ENCODE measurements at regions not wholly inside any gene's neighbourhood (a gene's known extent, or its start where the extent isn't known, plus 50 kb on each side); places are given as distances from the start of the nearest gene placed in this dataset.

DNA sequence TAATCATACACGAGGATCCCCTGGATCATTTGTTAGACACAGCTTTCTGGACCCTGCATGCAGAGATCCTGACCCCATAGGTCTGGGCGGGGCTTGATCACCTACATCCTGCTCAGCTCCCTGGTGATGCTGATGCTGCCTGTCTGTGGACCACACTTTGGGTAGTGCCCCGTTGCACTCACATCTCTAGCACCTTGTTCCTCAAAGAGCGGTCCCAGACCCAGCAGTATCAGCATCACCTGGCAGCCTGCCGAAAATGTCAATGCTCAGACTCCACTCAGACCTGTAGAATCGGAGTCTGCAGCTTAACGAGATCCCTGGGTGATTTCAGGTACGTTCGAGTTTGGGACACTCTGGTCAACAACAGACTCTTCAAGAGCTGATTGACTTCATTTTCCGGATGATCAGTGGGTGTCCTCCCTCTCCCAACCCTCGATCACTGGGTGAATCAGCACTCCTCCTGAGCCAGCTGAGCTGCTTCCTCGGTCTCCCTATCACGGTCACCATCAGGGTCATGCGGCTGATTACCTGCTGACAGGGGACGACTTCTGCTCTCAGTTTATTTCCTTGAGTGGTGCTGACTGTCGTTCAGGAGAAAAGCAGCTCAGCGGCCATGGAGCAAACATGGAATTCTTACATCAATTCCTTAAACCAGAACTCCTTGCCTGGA is 150.6 kb upstream of the RAB12 start:
- no peak for DNase-seq

DNA sequence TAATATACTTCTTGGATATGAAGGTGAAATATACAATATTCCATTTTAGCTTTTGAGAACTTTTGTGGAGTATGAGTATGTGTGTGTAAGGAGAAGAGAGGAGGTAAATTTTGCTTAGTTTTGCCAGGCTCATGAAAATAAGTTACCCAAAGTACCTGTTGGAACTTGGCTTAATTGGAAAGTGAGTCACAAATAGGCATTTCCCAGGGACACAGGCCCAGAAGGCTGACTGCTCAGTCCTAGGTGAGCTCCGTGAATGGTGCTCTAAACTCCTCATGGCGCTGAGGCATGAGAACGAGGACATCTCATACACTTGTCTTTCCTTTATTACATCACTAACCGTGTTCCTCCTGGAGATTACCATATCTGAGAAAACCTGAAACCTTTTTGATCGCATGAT is 148.5 kb upstream of the RAB12 start:
- DNase-seq = no peak

DNA sequence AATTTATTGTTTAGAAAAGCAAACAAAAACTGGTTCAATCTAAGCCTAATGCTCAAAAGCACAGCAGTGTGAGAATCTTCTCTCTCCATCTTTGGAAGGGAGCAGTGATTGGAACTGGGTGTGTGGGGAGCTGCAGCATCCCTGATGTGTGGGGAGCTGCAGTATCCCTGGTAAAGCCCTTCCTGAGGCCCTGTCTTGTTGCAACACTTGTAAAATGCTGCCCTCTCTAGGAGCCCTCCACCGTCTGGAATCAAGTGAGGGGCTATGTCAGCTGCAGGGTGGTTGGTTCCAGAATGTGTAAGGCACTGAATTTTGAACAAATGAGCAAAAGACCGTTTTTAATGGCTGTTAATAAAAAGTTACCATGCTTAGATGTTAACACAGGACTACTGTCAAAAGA is 147.7 kb upstream of the RAB12 start:
- no peak for DNase-seq

DNA sequence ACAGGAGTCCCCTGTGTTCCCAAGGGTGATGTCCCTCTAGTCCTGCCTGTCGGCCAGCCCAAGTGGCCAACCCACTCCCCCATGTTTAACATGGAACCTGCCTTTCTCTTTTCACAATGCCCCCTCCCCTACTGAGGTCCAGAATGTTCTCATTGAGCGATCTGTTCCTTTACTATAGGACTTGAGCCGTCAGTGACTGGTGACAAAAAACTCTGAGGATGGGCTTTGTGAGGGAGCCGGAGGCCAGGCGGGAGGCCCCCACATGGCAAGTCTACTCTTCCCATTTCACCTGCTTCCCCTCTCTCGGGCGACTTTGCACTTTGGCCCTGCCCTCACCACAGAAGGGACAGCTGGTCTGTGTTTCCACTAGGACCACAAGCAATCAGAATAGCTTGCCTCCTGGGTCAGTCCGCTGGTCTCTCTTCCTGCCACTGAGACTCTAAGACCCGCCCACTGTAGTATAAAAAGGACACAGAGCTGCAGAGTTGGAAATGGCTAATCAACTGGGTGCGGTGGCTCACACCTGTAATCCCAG is 146.5 kb upstream of the RAB12 start:
- DNase-seq = no peak

DNA sequence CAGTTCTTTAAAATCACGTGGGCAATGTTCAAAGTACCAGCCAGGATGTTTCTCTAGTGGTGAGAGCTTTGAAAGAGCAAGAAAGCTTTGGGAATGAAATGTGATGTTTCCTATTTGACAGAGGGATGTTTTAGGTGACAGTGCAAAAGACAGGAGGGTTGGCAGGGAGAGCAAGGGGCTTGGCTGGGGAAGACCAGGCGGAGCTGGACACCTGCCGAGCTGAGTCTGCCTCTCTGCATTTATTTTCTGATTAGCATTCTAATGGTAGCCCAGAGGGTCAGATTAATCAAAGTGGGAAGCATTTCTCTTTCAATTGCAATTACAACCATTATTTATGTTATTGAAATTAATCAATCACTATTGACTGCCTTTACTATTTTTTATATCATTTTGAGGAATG is 145.4 kb upstream of the RAB12 start:
- no peak for DNase-seq

DNA sequence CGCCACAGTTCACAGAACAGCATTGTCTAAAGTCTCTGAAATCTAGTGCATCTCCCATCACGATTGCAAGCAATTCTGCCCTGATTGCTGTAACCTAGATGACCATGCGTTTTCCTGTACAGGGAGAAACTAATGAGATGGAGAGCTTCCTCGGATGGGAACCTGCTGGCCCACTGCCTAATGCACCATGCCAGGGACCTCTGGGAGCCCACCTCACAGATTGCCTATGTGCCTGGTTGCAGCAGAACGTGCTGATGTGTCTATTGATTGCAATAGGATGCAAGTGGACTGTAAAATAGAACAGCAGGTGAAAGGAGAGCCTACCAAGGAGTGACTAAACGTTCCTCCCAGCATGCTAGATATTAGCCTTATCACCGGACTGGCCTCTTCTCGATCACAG is 141.0 kb upstream of the RAB12 start:
- no peak for DNase-seq

DNA sequence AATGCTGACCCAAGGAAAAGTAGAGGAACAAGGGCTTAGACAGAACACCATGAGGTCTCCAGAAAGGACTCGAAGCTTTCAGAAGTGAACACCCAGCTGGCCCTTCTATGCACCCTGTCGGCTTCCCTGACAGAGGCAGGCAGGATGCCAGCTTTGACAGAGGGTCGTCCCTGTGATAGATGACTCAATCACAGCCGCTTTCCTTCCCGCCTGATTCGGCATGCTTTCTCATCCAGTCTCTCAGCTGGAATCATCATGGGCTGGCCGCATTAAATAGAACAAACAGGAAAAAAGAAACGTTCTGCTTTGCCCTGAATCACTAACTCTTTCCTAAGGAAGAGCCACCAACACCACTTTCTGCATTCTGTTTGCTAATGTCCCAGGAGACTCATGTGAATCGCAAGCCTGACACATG is 140.3 kb upstream of the RAB12 start:
- DNase-seq = peak; percentile 53

DNA sequence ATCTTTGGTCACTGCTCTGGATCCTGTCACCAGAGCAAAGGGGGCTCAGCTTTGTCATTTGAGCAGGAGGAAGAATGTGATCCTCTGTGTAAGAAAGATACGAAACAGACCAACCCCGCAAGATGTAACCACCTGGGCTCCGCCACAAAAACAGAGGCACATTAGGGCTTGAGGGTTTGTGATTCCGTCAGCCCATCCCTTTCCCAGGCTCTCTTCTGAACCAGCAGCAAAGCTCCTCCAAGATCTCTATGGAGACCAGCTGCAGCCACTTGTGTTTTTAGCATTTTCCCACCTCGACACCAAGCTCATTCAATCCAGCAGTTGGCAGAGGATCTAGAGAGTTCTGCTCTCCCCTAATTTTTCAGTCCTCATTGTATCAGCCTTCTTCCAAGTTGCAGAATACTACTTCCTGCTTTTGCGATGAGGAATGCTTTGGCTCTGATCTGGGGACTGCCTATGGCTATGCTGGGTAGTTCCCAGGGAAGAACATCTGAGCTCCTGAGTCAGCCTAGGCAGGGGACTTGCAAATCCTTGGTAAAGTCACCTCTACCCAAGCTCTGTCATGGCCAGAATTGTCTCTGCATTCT is 139.6 kb upstream of the RAB12 start:
- peak; percentile 47 for DNase-seq

DNA sequence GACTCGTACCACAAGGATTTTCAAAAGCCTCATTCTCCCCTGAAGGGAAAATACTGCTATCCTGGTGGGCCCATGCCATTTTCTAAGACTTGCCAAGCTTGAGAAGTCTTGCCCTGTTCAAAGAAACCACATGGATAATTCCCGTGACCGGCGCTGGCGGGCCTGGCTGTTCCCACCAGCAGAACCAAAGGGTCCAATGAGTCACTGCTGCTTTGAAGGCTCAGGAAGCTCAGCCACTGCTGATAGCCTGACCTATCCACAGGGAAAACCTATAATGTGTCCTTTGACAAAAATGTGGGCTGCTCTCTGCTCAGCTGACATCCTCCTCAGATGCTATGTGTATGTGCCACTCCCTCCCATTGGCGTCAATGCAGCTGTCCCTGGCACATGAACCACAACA is 137.9 kb upstream of the RAB12 start:
- DNase-seq = no peak

DNA sequence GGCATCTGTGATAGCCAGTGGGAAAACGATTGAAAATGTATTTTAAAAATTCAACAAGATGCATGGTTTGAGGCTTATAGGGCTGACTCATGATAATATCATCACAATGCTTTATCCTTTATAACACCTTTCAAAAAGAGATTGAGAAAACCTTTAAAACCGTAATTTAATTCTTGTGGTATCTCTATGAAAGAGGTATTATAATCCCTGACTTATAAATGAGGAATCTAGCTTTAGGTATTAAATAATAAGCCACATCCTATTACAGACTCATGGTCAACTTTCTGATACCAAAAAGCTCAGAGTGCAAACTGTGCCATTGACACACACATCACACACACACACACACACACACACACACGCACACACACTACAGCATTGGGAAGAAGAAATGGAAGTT is 134.6 kb upstream of the RAB12 start:
- DNase-seq = no peak

DNA sequence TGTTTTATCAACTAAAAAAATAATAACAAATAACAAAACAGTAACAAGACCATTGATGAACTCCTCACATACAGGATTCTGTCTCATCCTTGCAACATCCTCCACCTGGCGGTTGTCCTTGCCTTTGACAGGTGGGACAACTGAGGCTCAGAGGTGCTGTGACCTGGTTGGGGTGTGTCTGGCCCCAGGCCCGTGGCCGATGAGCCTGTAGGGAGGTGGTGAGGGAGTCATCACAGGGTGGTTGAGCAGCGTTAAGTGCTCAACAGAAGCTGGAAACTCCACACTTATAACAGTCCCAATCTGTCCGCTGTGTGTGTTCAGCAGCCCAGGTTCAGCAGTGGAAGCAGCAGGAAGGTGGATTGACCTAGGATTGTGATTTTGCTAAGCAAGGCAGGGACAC is 131.6 kb upstream of the RAB12 start:
- no peak for DNase-seq

DNA sequence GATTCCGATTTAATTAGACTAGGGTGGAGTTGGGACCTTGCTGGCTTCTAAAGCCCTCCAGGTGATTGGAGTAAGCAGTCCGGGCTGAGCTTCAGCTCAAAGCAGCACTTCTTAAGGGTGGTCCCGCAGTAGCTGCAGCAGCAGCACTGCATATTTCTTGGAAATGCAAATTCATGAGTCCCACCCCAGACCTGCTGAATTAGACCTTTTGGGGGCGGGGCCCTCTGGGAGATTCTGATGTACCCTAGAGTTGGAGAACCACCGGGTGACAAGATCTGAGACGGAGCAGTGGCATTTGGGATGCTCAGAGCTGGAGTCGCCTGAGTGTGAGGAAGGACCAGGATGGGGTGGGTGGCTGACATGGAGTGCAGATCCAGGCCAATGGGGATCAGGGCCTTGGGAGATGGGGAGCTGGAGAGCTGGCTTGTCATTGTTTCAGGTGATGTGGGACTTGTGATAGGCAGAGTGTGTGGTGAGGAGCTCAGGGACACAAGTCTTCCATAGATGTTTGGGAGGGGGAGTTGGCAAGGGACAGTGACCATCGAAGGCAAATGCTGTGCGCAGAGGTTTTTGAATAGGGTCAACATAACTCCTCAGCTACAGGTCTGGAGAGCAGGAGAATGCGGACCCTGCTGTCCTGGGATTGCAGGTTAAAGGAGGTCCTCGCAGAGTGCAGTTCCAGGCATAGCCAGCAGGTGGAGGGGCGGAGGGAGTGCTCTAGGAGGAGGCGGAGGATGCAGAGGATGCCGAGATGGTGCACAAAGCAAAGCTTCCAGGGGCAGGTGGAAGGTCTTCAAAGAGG is 130.9 kb upstream of the RAB12 start:
- DNase-seq = peak; percentile 62

DNA sequence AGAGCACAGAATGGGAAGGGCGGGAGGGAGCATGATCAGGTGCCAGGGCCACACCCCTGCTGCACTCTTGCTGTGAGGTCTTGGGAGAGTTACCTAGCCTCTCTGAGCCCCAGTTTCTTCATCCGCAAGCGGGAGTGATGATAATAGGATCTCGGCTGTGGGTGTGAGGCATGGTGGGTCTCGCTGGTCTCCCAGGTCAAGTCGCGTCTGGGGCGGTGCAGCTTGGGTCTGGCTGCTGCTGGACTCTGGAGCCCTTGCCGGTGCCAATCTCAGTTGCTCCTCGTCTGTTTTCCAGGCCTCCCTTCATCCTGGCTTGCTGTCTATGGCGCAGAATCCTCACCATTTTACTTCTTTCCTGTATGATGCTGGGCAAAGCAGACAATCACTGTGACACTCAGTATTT is 130.3 kb upstream of the RAB12 start:
- DNase-seq = no peak

DNA sequence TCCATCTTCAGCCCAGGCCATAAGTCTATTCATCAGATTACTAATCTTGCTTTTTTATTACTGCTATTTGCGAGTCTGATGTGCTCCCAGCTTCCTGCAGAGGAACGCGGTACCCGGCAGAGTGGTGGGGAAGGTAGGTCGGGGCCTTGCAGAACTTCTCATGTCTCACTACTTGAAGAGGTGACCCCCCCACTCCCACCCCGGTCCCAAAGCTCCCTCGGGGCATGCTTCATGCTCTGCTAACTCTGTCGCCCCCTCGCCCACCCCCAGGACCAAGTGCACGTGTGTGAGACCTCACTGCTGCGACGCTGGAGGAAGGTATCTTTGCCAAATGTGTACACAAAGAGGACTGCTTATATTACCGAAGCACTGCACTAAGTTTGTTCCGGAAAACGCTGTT is 129.4 kb upstream of the RAB12 start:
- no peak for DNase-seq

DNA sequence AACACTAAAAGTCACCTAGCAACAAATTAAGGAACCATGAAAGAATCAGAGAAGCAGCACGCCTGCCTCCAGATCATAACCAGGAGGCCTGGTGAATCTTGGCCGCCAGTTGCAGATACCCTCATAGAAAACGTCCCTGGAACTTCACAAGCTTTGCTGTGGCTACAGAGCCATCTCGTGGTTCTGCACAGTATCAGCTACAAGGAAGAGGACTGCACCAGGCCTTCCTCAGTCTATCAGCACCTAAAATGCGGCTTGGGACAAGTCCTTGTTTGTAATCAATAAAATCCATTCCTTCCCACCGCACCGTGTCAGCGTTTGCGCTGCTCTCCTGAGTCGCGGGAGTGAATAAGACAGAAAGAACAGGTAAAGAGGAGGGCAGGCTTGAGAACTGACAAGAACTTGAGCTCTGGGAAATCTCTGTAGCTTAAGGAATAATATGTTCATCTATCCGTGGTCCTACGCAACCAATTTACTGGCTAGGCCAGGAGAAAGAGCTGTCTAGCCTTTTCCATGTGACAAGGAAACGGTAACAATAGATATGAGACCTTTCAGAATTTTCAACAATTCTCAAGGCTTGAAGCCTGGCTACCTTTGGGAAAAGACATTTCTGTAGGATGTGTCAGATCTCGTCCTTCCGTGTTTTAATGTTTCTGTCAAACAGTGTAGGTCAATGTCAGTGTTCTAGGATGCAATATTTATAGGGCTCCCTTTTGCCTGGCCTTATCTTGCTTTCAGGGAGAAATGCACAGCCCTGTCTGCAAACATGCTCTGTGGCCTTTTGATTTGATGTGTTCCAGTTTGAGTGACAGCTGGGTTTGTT is 128.5 kb upstream of the RAB12 start:
- peak; percentile 68 for DNase-seq

DNA sequence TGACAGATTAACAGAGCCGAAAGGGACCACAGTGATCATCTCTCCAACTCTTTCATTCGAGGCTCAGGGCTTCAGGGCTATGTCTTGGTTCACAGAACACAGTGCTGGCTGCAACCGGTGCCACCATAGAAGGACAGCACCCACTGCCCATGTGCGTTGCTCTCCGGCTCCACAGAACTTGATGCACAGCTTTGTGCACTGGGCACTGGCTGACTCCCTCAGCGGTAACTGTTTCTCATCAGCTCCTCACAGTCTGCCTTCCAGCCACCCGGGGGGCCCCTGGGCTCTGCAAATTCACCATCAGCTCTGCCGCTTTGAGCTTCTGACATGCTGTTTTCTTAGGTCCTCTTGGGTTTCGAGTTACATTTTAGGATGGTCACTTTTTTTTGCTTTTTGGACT is 124.3 kb upstream of the RAB12 start:
- DNase-seq = no peak

DNA sequence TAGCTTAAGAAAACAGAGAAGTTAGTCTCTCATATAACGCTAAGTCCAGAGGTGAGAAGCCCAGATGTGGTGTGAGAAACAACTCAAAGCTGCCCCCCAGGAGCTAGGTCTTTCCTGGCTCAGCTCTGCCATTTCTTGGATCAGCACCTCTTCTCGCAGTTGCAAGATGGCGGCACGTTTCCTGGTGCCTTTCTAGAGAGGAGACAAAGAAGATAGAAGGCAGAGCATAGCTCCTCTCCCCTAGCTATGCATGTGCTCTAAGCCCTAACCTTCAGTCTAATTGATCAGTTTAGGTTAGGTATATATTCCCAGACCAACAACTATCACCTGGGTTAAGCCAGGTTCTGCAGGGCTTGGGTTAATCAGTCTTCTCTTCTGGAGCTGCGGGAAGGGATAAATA is 119.5 kb upstream of the RAB12 start:
- no peak for DNase-seq

DNA sequence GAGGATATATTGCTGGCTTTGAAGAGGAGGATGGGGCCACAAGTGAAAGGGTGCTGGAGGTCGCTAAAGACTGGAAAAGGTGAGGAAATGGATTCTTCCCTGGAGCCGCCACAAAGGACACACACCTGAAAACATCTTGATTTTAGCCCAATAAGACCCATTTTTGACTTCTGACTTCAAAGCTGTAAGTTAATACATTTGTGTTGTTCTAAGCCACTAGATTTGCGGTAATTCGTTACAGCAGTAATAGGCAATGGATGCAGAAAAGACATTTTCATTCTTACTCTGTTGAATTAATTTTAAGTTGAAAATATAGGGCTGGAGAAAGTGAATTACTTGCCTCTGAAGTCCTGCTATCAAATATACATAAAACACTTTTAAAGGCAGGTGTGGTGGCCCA is 117.7 kb upstream of the RAB12 start:
- DNase-seq = no peak

DNA sequence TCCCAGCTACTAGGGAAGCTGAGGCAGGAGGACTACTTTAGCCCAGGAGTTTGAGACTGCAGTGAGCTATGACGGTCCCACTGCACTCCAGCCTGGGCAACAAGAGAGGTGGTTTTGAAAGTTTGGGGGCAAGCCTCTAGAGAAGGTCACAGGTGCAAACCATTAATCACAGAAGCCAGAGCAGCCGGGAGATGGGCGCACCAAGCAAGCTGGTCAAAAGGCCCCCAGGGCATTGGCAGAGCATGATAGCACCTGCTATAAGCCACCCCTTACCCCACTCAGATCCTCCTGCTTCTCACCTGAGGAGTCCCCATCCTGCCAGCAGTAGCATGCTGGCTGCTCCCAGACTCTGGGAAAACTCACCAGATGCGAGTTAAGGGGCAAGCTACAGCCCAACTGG is 116.1 kb upstream of the RAB12 start:
- DNase-seq = no peak

DNA sequence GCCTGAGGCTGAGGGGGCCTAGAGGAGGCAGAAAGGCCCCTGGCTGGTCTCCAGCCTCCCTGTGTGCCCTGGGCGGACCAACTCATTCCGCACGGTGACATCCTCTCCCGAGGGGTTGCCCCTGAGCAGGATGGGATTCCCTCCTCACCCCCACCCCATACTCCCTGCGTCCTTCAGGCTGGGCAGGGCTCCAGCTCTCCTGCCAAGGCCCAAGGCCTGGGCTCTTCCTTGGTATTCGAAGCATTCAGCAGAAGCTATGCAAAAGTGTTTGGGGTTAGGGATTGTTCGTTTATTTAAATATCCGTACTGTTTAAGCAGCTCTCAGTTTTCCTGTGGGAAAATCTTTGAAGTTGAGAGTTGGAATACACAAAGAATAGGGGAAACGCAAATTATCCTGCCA is 113.1 kb upstream of the RAB12 start:
- no peak for DNase-seq

DNA sequence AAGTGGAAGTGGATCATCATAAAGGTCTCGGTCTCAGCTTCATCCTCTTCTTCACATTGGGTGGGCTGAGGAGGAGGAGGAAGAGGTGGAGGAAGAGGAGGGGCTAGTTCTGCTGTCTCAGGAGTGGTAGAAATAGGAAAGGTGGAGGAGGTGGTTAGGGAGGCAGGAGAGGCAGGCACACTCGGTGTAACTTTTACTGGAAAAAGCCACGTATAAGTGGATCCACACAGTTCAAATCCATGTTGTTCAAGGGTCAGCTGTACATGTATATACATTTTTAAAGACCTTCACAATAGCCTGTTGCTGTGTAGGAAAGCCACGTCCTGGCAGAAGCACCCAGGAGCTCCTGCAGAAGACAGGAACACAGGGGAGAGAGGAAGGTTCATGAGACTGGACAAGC is 110.3 kb upstream of the RAB12 start:
- no peak for DNase-seq

DNA sequence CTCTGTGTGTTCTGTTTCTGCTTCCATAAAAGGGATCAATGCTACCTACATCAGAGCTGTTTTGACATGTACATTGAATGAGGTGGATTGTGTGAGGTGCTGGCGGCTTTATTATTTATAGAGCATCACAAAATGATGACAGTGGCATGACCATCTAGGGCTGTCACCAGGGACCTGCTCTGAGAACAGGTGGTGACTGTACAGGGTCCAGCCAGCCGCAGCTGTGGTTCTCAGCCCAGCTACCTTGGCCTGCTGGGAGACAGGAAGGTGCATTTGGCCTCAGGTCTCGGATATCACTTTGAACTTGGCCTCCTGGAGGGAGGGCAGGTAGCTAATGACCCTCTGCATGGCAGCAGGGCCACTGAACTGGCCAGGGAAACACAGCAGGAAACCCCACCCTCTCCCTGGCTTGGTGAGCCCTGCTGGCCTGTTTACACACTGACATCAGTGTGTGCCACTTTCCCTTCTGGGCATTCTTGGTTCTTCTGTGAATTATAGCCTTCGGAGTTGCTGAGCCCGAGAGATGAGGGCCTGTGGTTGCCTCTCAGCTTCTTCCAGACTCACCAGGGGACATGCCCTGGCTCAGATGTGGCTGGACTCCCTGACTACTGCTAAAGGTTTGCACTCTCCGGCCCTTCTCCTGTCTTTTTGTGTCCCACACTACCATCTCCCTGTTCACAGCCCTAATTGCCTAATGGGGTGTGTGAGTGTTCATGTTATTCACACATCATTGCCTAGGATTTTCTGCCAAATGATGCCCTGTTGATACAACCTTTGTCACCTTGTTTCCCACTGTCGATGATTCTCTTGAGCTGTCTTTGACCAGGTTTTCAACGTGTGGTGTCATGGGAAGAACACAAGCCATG is 109.2 kb upstream of the RAB12 start:
- peak; percentile 44 for DNase-seq

All from left hindlimb (tissue), 1 donor.